Uterus (tissue), 2 donors: ENCODE measurements at regions not wholly inside any gene's neighbourhood (a gene's known extent, or its start where the extent isn't known, plus 50 kb on each side); places are given as distances from the start of the nearest gene placed in this dataset.

Experiments used
- POLR2A ChIP-seq, 2 donors: fragments of 450-650 bp; IDR thresholded peaks; one replicate each; pipeline ENCODE4 v1.6.1; 2016; ENCODE audit warnings: antibody characterized with exemption in 2 of 2, mild to moderate bottlenecking in 1 of 2, moderate library complexity in 1 of 2
- TF ChIP-seq, protein P1 (sequence below), 4 experiments: fragments of 200-600 bp in 2 of 4; fragments of 450-650 bp in 2 of 4; sonication (generic) in 2 of 4; IDR thresholded peaks; one replicate each; pipeline ENCODE4 v1.5.1; 2016 to 2019; ENCODE audit warnings: antibody characterized with exemption in 4 of 4, mild to moderate bottlenecking in 2 of 4, moderate library complexity in 1 of 4

DNA sequence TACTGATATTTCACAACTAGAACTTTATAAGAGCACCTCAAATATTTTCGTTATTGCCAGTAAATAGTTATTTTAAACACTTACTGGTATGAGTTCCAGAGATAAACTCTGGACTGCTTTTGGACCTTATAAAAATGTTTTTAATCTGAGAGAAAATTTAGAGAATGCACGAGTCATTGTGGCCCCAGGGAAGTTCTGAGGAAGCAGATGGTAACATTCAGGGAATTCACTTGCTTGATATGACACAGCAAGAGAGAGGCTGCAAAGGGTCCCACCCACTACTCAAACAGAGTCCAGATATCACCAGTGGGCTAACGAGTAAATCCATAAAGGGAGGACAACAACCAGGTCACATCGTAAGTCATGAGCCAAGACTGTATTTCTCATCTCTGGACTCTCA is 526.8 kb downstream of the TDRD15 start:
- TF ChIP-seq, protein P1, sequence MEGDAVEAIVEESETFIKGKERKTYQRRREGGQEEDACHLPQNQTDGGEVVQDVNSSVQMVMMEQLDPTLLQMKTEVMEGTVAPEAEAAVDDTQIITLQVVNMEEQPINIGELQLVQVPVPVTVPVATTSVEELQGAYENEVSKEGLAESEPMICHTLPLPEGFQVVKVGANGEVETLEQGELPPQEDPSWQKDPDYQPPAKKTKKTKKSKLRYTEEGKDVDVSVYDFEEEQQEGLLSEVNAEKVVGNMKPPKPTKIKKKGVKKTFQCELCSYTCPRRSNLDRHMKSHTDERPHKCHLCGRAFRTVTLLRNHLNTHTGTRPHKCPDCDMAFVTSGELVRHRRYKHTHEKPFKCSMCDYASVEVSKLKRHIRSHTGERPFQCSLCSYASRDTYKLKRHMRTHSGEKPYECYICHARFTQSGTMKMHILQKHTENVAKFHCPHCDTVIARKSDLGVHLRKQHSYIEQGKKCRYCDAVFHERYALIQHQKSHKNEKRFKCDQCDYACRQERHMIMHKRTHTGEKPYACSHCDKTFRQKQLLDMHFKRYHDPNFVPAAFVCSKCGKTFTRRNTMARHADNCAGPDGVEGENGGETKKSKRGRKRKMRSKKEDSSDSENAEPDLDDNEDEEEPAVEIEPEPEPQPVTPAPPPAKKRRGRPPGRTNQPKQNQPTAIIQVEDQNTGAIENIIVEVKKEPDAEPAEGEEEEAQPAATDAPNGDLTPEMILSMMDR (IDR thresholded peaks at IDR 0.05), result no peak
- TF ChIP-seq POLR2A (IDR thresholded peaks at IDR 0.05), result no peak
